ENCODE measurements at regions not wholly inside any gene's neighbourhood (a gene's known extent, or its start where the extent isn't known, plus 50 kb on each side); places are given as distances from the start of the nearest gene placed in this dataset.
"Not testable (repeated sequence)": the region's sequence is repeated elsewhere in the genome, so short reads cannot be mapped to it uniquely, and the experiment has no call there.

DNA sequence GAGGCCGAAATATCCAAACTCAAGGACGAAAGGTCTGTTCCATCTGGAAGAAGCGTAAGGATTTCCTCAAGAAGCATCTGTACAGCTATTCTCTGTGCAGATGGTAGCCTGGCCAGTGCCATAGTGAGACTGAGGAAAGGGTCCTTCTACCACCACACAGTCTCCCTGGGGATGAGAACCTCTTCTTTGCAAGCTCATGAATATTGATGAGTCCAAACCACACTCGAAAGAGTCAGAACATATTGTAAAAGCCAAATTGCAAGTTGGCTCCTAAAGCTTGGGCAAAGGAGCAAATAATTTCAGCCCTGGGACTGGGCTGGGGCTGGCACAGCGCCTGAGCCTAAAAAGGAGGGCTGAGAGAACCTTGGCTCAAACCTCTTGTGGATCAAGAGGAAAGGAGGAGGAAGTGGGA, 66.1 kb upstream of the PIP4K2A start:
- POLR2A ChIA-PET = no interaction called here
- no peak for TF ChIP-seq CTCF (IDR thresholded peaks at IDR 0.05; ENCODE audit: control extremely low read depth, extremely low read depth, low read depth, missing control alignments)
- CTCF ChIA-PET = interaction anchor here (1.4 kb wide), 1 partner anchor 14 kb away, joined by 3 read pairs; no protein-coding TSS in a partner anchor
- DNase-seq (ENCODE audit: extremely low spot score) = no peak

DNA sequence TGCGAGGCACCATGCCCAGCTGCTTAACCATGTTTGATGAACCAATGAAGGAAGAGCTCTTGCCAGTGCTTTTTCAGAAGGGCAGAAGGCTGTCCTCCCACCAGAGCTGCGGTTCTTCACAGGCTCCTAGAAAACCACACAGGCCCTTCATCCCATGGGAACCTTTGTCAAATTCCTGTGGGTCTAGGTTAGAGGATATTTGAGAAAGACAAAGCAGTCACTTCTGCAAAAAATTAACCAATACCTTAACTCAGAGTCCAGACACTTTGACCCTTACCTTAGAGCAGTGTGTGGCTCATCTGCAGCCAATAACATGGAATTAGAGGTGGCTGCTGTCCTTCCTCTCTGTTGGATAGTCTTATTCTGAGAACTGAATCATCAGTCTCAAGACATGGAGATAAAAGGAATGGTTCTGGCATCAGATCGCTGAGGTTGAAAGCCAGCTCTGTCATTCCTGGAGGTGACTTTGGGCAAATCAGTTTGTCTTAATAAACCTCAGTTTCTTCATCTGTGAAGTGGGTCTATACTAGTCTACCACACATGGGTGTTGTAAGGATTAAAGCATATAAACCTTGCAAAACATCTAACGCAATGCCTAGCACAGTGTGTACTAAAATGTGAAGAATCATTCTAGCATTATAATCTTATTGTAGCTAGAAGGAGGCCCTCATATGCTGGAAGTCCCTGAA, 65.1 kb upstream of the PIP4K2A start:
- POLR2A ChIA-PET = no interaction called here
- TF ChIP-seq CTCF (IDR thresholded peaks at IDR 0.05; ENCODE audit: control extremely low read depth, extremely low read depth, low read depth, missing control alignments) = no peak
- CTCF ChIA-PET = interaction anchor here (1.4 kb wide), 1 partner anchor 13 kb away, joined by 3 read pairs; no protein-coding TSS in a partner anchor
- no peak for DNase-seq (ENCODE audit: extremely low spot score)

DNA sequence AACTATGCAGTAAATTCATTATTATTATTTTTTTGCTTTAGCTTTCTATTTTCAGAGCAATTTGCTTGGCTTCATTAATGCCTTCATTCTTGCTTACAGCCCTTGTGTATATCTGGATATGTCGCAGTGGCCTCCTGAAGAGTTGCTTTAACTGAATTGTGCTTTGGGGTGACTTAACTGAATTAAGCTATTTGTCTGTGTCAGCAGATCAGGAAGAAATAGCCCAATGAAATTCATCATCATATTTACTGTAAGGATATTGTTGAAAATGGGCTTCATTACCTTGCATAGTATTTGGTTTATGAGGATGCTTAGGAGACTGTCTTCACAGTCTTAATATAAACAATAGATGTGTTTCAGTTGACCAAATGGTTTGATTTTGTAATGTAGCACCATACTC, 59.7 kb upstream of the PIP4K2A start:
- DNase-seq (ENCODE audit: extremely low spot score) = no peak
- CTCF ChIA-PET = interaction anchor here (1.0 to 2.0 kb wide), 2 partner anchors 13 to 18 kb away, joined by 3 to 4 read pairs; no protein-coding TSS in a partner anchor
- POLR2A ChIA-PET = no interaction called here
- no peak for TF ChIP-seq CTCF (IDR thresholded peaks at IDR 0.05; ENCODE audit: control extremely low read depth, extremely low read depth, low read depth, missing control alignments)

- CTCF ChIA-PET = interaction anchor here (1.4 kb wide), 1 partner anchor 11 kb away, joined by 3 read pairs; no protein-coding TSS in a partner anchor
- POLR2A ChIA-PET = not testable (repeated sequence)
Measured at GRCh38 chr10:22771631-22772030, 57.3 kb upstream of the PIP4K2A start.

DNA sequence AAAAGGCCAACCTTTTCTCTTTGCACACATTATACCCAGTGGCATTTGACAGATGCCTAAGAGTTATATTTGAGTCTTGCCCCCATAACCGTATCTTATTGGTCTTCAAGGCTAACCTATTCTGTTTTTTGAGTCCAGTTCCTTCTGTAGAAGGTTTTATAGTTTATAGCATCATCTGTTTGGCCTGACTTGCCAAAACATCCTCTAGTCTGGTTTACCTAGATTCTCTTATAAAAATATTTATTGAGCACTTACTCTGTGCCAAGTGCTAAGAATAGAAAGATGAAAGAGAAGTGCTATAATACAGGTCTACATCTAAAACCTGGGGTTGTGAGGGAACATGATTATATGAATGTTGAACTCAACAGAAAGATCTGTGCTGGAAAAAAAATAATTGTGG, 55.9 kb upstream of the PIP4K2A start:
- DNase-seq (ENCODE audit: extremely low spot score) = no peak
- ChIA-PET POLR2A (no interaction called here), CTCF (no interaction called here)
- no peak for TF ChIP-seq CTCF (IDR thresholded peaks at IDR 0.05; ENCODE audit: control extremely low read depth, extremely low read depth, low read depth, missing control alignments)

More at GRCh38 chr10:22771631-22772030, 57.3 kb upstream of the PIP4K2A start:
- DNase-seq (ENCODE audit: extremely low spot score) = not testable (repeated sequence)

GRCh38 chr10:22767859-22768258, 53.5 kb upstream of the PIP4K2A start:
- TF ChIP-seq CTCF (IDR thresholded peaks at IDR 0.05; ENCODE audit: control extremely low read depth, extremely low read depth, low read depth, missing control alignments) = no peak
- CTCF ChIA-PET = interaction anchor here (1.2 to 1.5 kb wide), 2 partner anchors 22 to 132 kb away, joined by 3 read pairs; no protein-coding TSS in a partner anchor

DNA sequence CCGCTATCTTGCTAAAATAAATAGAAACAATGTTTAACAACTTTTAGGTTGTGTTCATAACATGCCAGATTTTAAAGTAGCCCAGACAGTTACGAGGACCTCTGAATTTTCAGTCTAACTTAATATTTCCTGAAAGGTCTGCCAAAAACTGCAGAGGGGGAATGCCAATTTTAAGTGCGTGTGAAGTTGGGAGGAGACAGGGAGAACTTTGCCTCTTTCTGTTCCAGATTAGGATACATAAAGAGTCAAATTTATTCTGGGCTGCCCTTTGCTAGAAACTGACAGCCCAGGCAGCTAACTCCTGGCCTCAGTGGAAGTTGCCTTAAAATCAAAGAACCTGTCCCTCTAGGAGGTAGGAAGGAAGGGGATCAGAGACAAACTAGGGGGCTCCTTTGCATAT, 52.3 kb upstream of the PIP4K2A start:
- DNase-seq (ENCODE audit: extremely low spot score) = no peak
- POLR2A ChIA-PET = no interaction called here
- CTCF ChIA-PET = interaction anchor here (1.4 to 1.5 kb wide), 2 partner anchors 13 to 130 kb away, joined by 3 read pairs; no protein-coding TSS in a partner anchor
- no peak for TF ChIP-seq CTCF (IDR thresholded peaks at IDR 0.05; ENCODE audit: control extremely low read depth, extremely low read depth, low read depth, missing control alignments)

More at GRCh38 chr10:22767859-22768258, 53.5 kb upstream of the PIP4K2A start:
- POLR2A ChIA-PET = no interaction called here
- no peak for DNase-seq (ENCODE audit: extremely low spot score)
